ENCODE measurements at regions not wholly inside any gene's neighbourhood (a gene's known extent, or its start where the extent isn't known, plus 50 kb on each side); places are given as distances from the start of the nearest gene placed in this dataset.

DNA sequence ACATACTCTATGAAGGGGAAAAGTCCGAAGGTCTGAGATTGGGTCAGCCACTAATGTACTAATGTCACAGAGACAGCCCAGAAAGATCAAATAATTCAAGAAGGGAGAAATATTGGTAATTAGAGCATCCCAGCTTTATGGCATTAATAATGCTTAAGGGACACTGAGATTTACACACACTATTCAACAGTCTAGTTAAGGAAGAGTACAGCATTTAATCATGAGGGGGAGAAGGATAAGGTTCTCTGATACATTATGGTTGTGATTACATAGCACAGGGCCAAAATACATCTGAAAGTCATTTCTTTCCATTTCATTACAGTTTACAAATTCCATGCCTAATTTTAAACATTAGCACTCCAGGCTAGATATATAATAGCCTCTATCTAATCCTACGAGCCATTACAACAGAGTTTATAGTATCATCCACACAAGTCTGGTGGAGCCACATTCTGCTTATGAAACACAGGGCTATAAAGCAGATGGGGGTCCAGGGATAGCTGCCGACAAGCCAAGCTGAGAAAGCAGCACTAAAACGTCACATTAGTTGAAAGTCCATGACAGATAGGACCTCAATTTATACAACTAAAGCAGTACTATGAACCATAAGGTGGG lies 108.0 kb upstream of the GRIA3 start:
- no peak overlapping the region for H3K27ac ChIP-seq
- H3K36me3 ChIP-seq = no peaks in the 10 kb centered on the region
- no peak for DNase-seq
- ATAC-seq = no peak
- 33% methylated on average over 4 of the region's 4 CpGs for WGBS (ENCODE audit: insufficient coverage, low coverage, low lambda C conversion rate, missing lambda C conversion rate)
- intact Hi-C loops (cut with DNase I) = no loop called here
- no peaks in the 10 kb centered on the region for H3K27me3 ChIP-seq
- no peak overlapping the region for H3K4me3 ChIP-seq
- peaks cover 0 to 12% (median 0%) of the 10 kb centered on the region in 4 donors for H3K4me1 ChIP-seq
- H3K9me3 ChIP-seq = no peaks in the 10 kb centered on the region
- TF ChIP-seq POLR2A (IDR thresholded peaks at IDR 0.05) (no peak), CTCF (IDR thresholded peaks at IDR 0.05) (no peak)

- intact Hi-C loops (cut with DNase I) = no loop called here
- no peak for ATAC-seq
- no peak for DNase-seq
- TF ChIP-seq CTCF (IDR thresholded peaks at IDR 0.05) (no peak), POLR2A (IDR thresholded peaks at IDR 0.05) (no peak)
- H3K36me3 ChIP-seq = no peaks in the 10 kb centered on the region
- no peak overlapping the region for H3K27ac ChIP-seq
- H3K4me3 ChIP-seq = no peak overlapping the region
- no peaks in the 10 kb centered on the region for H3K27me3 ChIP-seq
- H3K9me3 ChIP-seq = no peaks in the 10 kb centered on the region
- H3K4me1 ChIP-seq = peaks cover 0 to 12% (median 0%) of the 10 kb centered on the region in 4 donors
Observed at GRCh38 chrX:123077631-123078030, 106.4 kb upstream of the GRIA3 start.

DNA sequence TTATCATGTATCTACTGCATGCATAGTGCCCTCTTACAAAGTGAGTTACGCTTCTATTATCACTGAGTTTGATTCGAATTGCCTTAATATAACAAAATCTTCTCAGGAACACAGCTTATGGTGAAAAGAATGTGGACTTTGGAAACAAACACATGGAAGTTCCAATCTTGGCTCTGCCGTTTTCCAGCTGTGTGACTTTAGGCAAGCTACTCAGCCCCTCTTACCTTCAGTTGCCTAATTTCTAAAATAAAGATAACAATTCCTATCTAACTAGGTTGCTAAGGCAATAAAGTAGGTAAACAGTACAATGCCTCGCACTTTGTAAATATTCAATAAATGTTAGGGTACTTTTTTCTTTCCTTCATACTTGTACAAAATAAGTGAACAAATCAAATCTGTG lies 104.0 kb upstream of the GRIA3 start:
- H3K4me1 ChIP-seq = peaks cover 0 to 12% (median 0%) of the 10 kb centered on the region in 4 donors
- H3K27ac ChIP-seq = no peak overlapping the region
- 31% methylated on average over 4 of the region's 4 CpGs for WGBS (ENCODE audit: insufficient coverage, low coverage, low lambda C conversion rate, missing lambda C conversion rate)
- TF ChIP-seq CTCF (IDR thresholded peaks at IDR 0.05) = no peak
- no peak for TF ChIP-seq POLR2A (IDR thresholded peaks at IDR 0.05)
- intact Hi-C loops (cut with DNase I) = no loop called here
- no peaks in the 10 kb centered on the region for H3K27me3 ChIP-seq
- peak; percentile 55 to 94 (median 76) for ATAC-seq
- H3K36me3 ChIP-seq = no peaks in the 10 kb centered on the region
- no peak for DNase-seq
- no peaks in the 10 kb centered on the region for H3K9me3 ChIP-seq
- H3K4me3 ChIP-seq = no peak overlapping the region

DNA sequence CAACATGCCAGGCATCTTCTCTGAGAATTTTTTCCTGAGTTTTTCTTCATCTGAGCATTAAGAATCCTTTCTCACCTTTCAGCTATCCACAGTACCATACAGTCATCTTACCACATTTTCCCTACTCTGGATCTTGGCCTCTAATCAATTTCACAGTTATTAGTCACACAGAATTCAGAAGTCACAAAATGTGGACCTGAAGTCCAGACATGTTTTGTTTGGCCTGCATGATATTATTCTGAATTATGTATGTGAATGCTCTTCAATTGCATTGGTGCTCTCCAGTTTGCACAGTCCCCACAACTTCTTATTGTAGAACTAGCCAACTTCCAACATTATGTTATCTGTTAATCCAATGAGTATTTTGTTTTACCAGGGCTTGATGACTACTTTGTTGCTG lies 102.3 kb upstream of the GRIA3 start:
- H3K4me1 ChIP-seq = peaks cover 0 to 18% (median 0%) of the 10 kb centered on the region in 4 donors
- no peak overlapping the region for H3K4me3 ChIP-seq
- DNase-seq (no peak), ATAC-seq (peak in 1 of 4 donors; percentile 24)
- H3K27ac ChIP-seq = no peak overlapping the region
- H3K9me3 ChIP-seq = no peaks in the 10 kb centered on the region
- TF ChIP-seq POLR2A (IDR thresholded peaks at IDR 0.05) (no peak), CTCF (IDR thresholded peaks at IDR 0.05) (no peak)
- no peaks in the 10 kb centered on the region for H3K27me3 ChIP-seq
- intact Hi-C loops (cut with DNase I) = no loop called here
- H3K36me3 ChIP-seq = no peaks in the 10 kb centered on the region

GRCh38 chrX:123083924-123084323 lies 100.2 kb upstream of the GRIA3 start:
- ATAC-seq (no peak), DNase-seq (no peak)
- no peak for TF ChIP-seq CTCF (IDR thresholded peaks at IDR 0.05)
- TF ChIP-seq POLR2A (IDR thresholded peaks at IDR 0.05) = no peak
- Histone ChIP-seq H3K27me3 (no peaks in the 10 kb centered on the region), H3K36me3 (no peaks in the 10 kb centered on the region), H3K4me1 (peaks cover 0 to 34% (median 5%) of the 10 kb centered on the region in 4 donors), H3K9me3 (no peaks in the 10 kb centered on the region), H3K27ac (no peak overlapping the region), H3K4me3 (no peak overlapping the region)
- intact Hi-C loops (cut with DNase I) = no loop called here
- 35% methylated on average over 2 of the region's 2 CpGs for WGBS (ENCODE audit: insufficient coverage, low coverage, low lambda C conversion rate, missing lambda C conversion rate)
